SKM-1 treated with dmso at 0.1 percent for 144 hours (cell line): ENCODE measurements at regions not wholly inside any gene's neighbourhood (a gene's known extent, or its start where the extent isn't known, plus 50 kb on each side); places are given as distances from the start of the nearest gene placed in this dataset.
"Not testable (repeated sequence)": the region's sequence is repeated elsewhere in the genome, so short reads cannot be mapped to it uniquely, and the experiment has no call there.

Source experiments
- DNase-seq: peaks from one replicate; lab custom pipeline; 2025; ENCODE audit not compliant: unreplicated experiment; lab: John Stamatoyannopoulos, UW

- DNase-seq, result peak; percentile 64
Measured at GRCh38 chr6:137707590-137708360, 159.3 kb upstream of the TNFAIP3 start.

GRCh38 chr6:137708481-137708880 lies 158.6 kb upstream of the TNFAIP3 start:
- no peak for DNase-seq

- no peak for DNase-seq
Measured at GRCh38 chr6:137709424-137710236, 157.4 kb upstream of the TNFAIP3 start.

GRCh38 chr6:137711972-137712371 lies 155.1 kb upstream of the TNFAIP3 start:
- no peak for DNase-seq

GRCh38 chr6:137712587-137712986 lies 154.5 kb upstream of the TNFAIP3 start:
- DNase-seq, result no peak

- DNase-seq, result no peak
Measured at GRCh38 chr6:137715589-137716045, 151.4 kb upstream of the TNFAIP3 start.

- no peak for DNase-seq
Measured at GRCh38 chr6:137717074-137718073, 149.7 kb upstream of the TNFAIP3 start.

- DNase-seq, result not testable (repeated sequence)
Measured at GRCh38 chr6:137718903-137719302, 148.2 kb upstream of the TNFAIP3 start.

- DNase-seq, result no peak
Measured at GRCh38 chr6:137722749-137723272, 144.2 kb upstream of the TNFAIP3 start.

- no peak for DNase-seq
Measured at GRCh38 chr6:137723273-137724017, 143.6 kb upstream of the TNFAIP3 start.

- no peak for DNase-seq
Measured at GRCh38 chr6:137724018-137724403, 143.0 kb upstream of the TNFAIP3 start.

GRCh38 chr6:137724495-137725211 lies 142.4 kb upstream of the TNFAIP3 start:
- DNase-seq, result no peak

- no peak for DNase-seq
Measured at GRCh38 chr6:137725949-137726348, 141.1 kb upstream of the TNFAIP3 start.

GRCh38 chr6:137726582-137726981 lies 140.5 kb upstream of the TNFAIP3 start:
- DNase-seq, result no peak

GRCh38 chr6:137727216-137727765 lies 139.8 kb upstream of the TNFAIP3 start:
- DNase-seq, result no peak

GRCh38 chr6:137728386-137729349 lies 138.4 kb upstream of the TNFAIP3 start:
- DNase-seq, result peak; percentile 30

- DNase-seq, result no peak
Measured at GRCh38 chr6:137729866-137730629, 137.0 kb upstream of the TNFAIP3 start.
